Lung (tissue), 11 donors: ENCODE measurements at regions not wholly inside any gene's neighbourhood (a gene's known extent, or its start where the extent isn't known, plus 50 kb on each side); places are given as distances from the start of the nearest gene placed in this dataset.

Experiments used
- ATAC-seq: fragments of 200-7000 bp; cut with Tn5 transposase; one replicate; pipeline ENCODE4 v1.9.1; 2020; ENCODE audit warnings: moderate number of reproducible peaks; ENCODE audit not compliant: insufficient read depth, low FRiP score
- DNase-seq, 3 donors: peaks; one replicate each; pipeline ENCODE4 v3.0.0-alpha.2; 2013 to 2017
- H3K27ac ChIP-seq, 2 donors: one replicate each; pipeline ENCODE4 v1.5.1; 2013; ENCODE audit warnings: mild to moderate bottlenecking in 2 of 2, moderate library complexity in 2 of 2, control low read depth in 1 of 2, inconsistent platforms in 1 of 2, low read depth in 1 of 2, low read length in 1 of 2
- H3K27me3 ChIP-seq, 3 donors: one replicate each; pipeline ENCODE4 v1.5.1; 2013; ENCODE audit warnings: low read length in 2 of 3; ENCODE audit not compliant: control insufficient read depth in 3 of 3, insufficient read depth in 3 of 3
- H3K36me3 ChIP-seq, 4 donors: one replicate each; pipeline ENCODE4 v1.5.1; 2013; ENCODE audit warnings: low read length in 4 of 4, mild to moderate bottlenecking in 1 of 4, moderate library complexity in 1 of 4; ENCODE audit not compliant: control insufficient read depth in 4 of 4, insufficient read depth in 4 of 4
- H3K4me1 ChIP-seq, 5 donors: one replicate each; pipeline ENCODE4 v1.5.1; 2013; ENCODE audit warnings: low read length in 5 of 5, mild to moderate bottlenecking in 2 of 5, moderate library complexity in 1 of 5; ENCODE audit not compliant: control insufficient read depth in 5 of 5, insufficient read depth in 5 of 5
- H3K4me3 ChIP-seq: one replicate; pipeline ENCODE4 v1.5.1; 2013; ENCODE audit warnings: mild to moderate bottlenecking, control low read depth, moderate library complexity
- H3K9ac ChIP-seq, 2 donors: one replicate each; pipeline ENCODE4 v1.5.1; 2013; ENCODE audit warnings: low read length in 2 of 2, control low read depth in 1 of 2; ENCODE audit not compliant: insufficient read depth in 1 of 2
- H3K9me3 ChIP-seq, 4 donors: one replicate each; pipeline ENCODE4 v1.5.1; 2013; ENCODE audit warnings: low read length in 3 of 4, mild to moderate bottlenecking in 1 of 4, moderate library complexity in 1 of 4; ENCODE audit not compliant: control insufficient read depth in 4 of 4, insufficient read depth in 3 of 4
- CTCF ChIP-seq: IDR thresholded peaks from 2 replicates; pipeline ENCODE4 v1.5.1; 2012; ENCODE audit warnings: mild to moderate bottlenecking; ENCODE audit errors: control extremely low read depth, extremely low read depth
- WGBS, 2 donors: extraction: QIAGEN DNeasy Blood & Tissue Kit; methylation state at CpG; one replicate each; pipeline ENCODE4 v1.1.7; 2013; 5-methylcytosine and 5-hydroxymethylcytosine counted together
- donor health status: control.
- donor health status: control.
- donor health status: Bipolar disorder and iron deficiency.
- donor health status: healthy.
- donor health status: DM: yes; HTN: yes; CAD: no.

- ATAC-seq (no peak), DNase-seq (no peak)
- no peak overlapping the region for H3K27ac ChIP-seq
- H3K4me3 ChIP-seq: no peak overlapping the region
- no peaks in the 10 kb centered on the region for H3K27me3 ChIP-seq
- no peak overlapping the region for H3K9ac ChIP-seq
- 93 to 95% methylated on average over 4 of the region's 4 CpGs for WGBS, 2 donors
- no peak for TF ChIP-seq CTCF
- H3K36me3 ChIP-seq: no peaks in the 10 kb centered on the region
- H3K4me1 ChIP-seq: no peaks in the 10 kb centered on the region
- H3K9me3 ChIP-seq: no peaks in the 10 kb centered on the region
These were observed 112.6 kb upstream of the RASA1 start for GRCh38 chr5:87155106-87155505.

GRCh38 chr5:87156631-87157030 lies 111.1 kb upstream of the RASA1 start:
- H3K4me3 ChIP-seq: no peak overlapping the region
- H3K36me3 ChIP-seq: no peaks in the 10 kb centered on the region
- no peak for TF ChIP-seq CTCF
- 67 to 72% methylated on average over 2 of the region's 2 CpGs for WGBS, 2 donors
- no peak for DNase-seq
- H3K27ac ChIP-seq: no peak overlapping the region
- no peaks in the 10 kb centered on the region for H3K27me3 ChIP-seq
- no peaks in the 10 kb centered on the region for H3K9me3 ChIP-seq
- ATAC-seq: no peak
- H3K9ac ChIP-seq: no peak overlapping the region
- no peaks in the 10 kb centered on the region for H3K4me1 ChIP-seq

- Histone ChIP-seq H3K9ac (no peak overlapping the region), H3K27me3 (no peaks in the 10 kb centered on the region), H3K27ac (no peak overlapping the region), H3K4me3 (no peak overlapping the region), H3K36me3 (no peaks in the 10 kb centered on the region), H3K4me1 (no peaks in the 10 kb centered on the region), H3K9me3 (no peaks in the 10 kb centered on the region)
- no peak for ATAC-seq
- no peak for DNase-seq
- no peak for TF ChIP-seq CTCF
- 76 to 80% methylated on average over 2 of the region's 2 CpGs for WGBS, 2 donors
These were observed 103.3 kb upstream of the RASA1 start for GRCh38 chr5:87164409-87164808.

- H3K4me1 ChIP-seq: no peaks in the 10 kb centered on the region
- TF ChIP-seq CTCF: no peak
- 61 to 76% methylated on average over 8 of the region's 8 CpGs for WGBS, 2 donors
- no peaks in the 10 kb centered on the region for H3K9me3 ChIP-seq
- H3K9ac ChIP-seq: no peak overlapping the region
- H3K36me3 ChIP-seq: no peaks in the 10 kb centered on the region
- H3K27ac ChIP-seq: no peak overlapping the region
- ATAC-seq: no peak
- no peaks in the 10 kb centered on the region for H3K27me3 ChIP-seq
- no peak for DNase-seq
- H3K4me3 ChIP-seq: no peak overlapping the region
These were observed 98.2 kb upstream of the RASA1 start for GRCh38 chr5:87169300-87169991.
